Endothelial cell (in vitro differentiated cells): ENCODE measurements at regions not wholly inside any gene's neighbourhood (a gene's known extent, or its start where the extent isn't known, plus 50 kb on each side); places are given as distances from the start of the nearest gene placed in this dataset.

Source experiments
- DNase-seq: peaks from one replicate; pipeline ENCODE4 v3.0.0; 2021; ENCODE audit warnings: low spot score
- H3K27ac Mint-ChIP-seq: one replicate; pipeline ENCODE4 v1.8.0; 2021; ENCODE audit warnings: mixed read lengths, inconsistent platforms; ENCODE audit not compliant: unreplicated experiment
- H3K27me3 Mint-ChIP-seq: one replicate; pipeline ENCODE4 v1.8.0; 2021; ENCODE audit warnings: mild to moderate bottlenecking, moderate library complexity, mixed read lengths, inconsistent platforms; ENCODE audit not compliant: unreplicated experiment
- H3K36me3 Mint-ChIP-seq: one replicate; pipeline ENCODE4 v1.8.0; 2021; ENCODE audit warnings: mild to moderate bottlenecking, low read depth, mixed read lengths, inconsistent platforms; ENCODE audit not compliant: unreplicated experiment
- H3K4me1 Mint-ChIP-seq: one replicate; pipeline ENCODE4 v1.8.0; 2021; ENCODE audit warnings: mild to moderate bottlenecking, mixed read lengths, inconsistent platforms; ENCODE audit not compliant: unreplicated experiment
- H3K4me3 Mint-ChIP-seq: one replicate; pipeline ENCODE4 v1.8.0; 2021; ENCODE audit warnings: mild to moderate bottlenecking, mixed read lengths, inconsistent platforms; ENCODE audit not compliant: unreplicated experiment
- H3K9me3 Mint-ChIP-seq: one replicate; pipeline ENCODE4 v1.8.0; 2021; ENCODE audit warnings: mixed read lengths, inconsistent platforms; ENCODE audit not compliant: unreplicated experiment
- CTCF ChIP-seq: fragments of 200-600 bp; sonication (generic); IDR thresholded peaks from one replicate; pipeline ENCODE4 v1.5.0; 2021; ENCODE audit warnings: antibody characterized with exemption; ENCODE audit not compliant: unreplicated experiment

GRCh38 chr13:85080691-85081090, 718.5 kb downstream of the SLITRK6 start:
- Mint-ChIP-seq H3K27ac (no peak overlapping the region), H3K4me3 (no peak overlapping the region), H3K4me1 (no peaks in the 10 kb centered on the region), H3K36me3 (no peaks in the 10 kb centered on the region), H3K9me3 (no peaks in the 10 kb centered on the region), H3K27me3 (no peaks in the 10 kb centered on the region)
- TF ChIP-seq CTCF = no peak
- DNase-seq = no peak

- no peaks in the 10 kb centered on the region for H3K36me3 Mint-ChIP-seq
- no peaks in the 10 kb centered on the region for H3K4me1 Mint-ChIP-seq
- TF ChIP-seq CTCF = no peak
- no peak for DNase-seq
- H3K4me3 Mint-ChIP-seq = no peak overlapping the region
- H3K27me3 Mint-ChIP-seq = no peaks in the 10 kb centered on the region
- H3K27ac Mint-ChIP-seq = no peak overlapping the region
- no peaks in the 10 kb centered on the region for H3K9me3 Mint-ChIP-seq
Measured at GRCh38 chr13:85076343-85076742, 722.9 kb downstream of the SLITRK6 start.

GRCh38 chr13:85074543-85075313, 724.5 kb downstream of the SLITRK6 start:
- no peak for TF ChIP-seq CTCF
- H3K4me3 Mint-ChIP-seq = no peak overlapping the region
- no peak overlapping the region for H3K27ac Mint-ChIP-seq
- no peaks in the 10 kb centered on the region for H3K9me3 Mint-ChIP-seq
- no peaks in the 10 kb centered on the region for H3K36me3 Mint-ChIP-seq
- no peaks in the 10 kb centered on the region for H3K4me1 Mint-ChIP-seq
- H3K27me3 Mint-ChIP-seq = no peaks in the 10 kb centered on the region
- DNase-seq = no peak

- no peaks in the 10 kb centered on the region for H3K9me3 Mint-ChIP-seq
- no peak overlapping the region for H3K27ac Mint-ChIP-seq
- DNase-seq = no peak
- H3K4me1 Mint-ChIP-seq = no peaks in the 10 kb centered on the region
- peaks cover 3% of the 10 kb centered on the region for H3K27me3 Mint-ChIP-seq
- H3K4me3 Mint-ChIP-seq = no peak overlapping the region
- H3K36me3 Mint-ChIP-seq = no peaks in the 10 kb centered on the region
- no peak for TF ChIP-seq CTCF
Measured at GRCh38 chr13:85068231-85068630, 731.0 kb downstream of the SLITRK6 start.

GRCh38 chr13:85040215-85040614, 759.0 kb downstream of the SLITRK6 start:
- H3K4me1 Mint-ChIP-seq = no peaks in the 10 kb centered on the region
- H3K9me3 Mint-ChIP-seq = no peaks in the 10 kb centered on the region
- DNase-seq = no peak
- H3K27ac Mint-ChIP-seq = no peak overlapping the region
- no peaks in the 10 kb centered on the region for H3K27me3 Mint-ChIP-seq
- no peak for TF ChIP-seq CTCF
- no peak overlapping the region for H3K4me3 Mint-ChIP-seq
- no peaks in the 10 kb centered on the region for H3K36me3 Mint-ChIP-seq
